SK-N-SH (cell line): ENCODE measurements at regions not wholly inside any gene's neighbourhood (a gene's known extent, or its start where the extent isn't known, plus 50 kb on each side); places are given as distances from the start of the nearest gene placed in this dataset.

ENCODE experiments used
- EP300 ChIP-seq, 2 experiments: IDR thresholded peaks; 2 replicates each; pipeline versions ENCODE4 v1.4.0 to v1.6.1; 2012; ENCODE audit warnings: borderline replicate concordance in 1 of 2, low read depth in 1 of 2, low read length in 1 of 2
- PBX3 ChIP-seq: IDR thresholded peaks from 2 replicates; pipeline ENCODE4; 2012
- POLR2AphosphoS5 ChIP-seq: IDR thresholded peaks from 2 replicates; pipeline ENCODE4 v1.6.1; 2012; ENCODE audit warnings: low read depth, low read length
- RAD21 ChIP-seq: IDR thresholded peaks from 2 replicates; pipeline ENCODE4 v1.6.1; 2012; ENCODE audit warnings: mild to moderate bottlenecking, low read length
- RCOR1 ChIP-seq: fragments of 150-350 bp; IDR thresholded peaks from 2 replicates; pipeline ENCODE4 v1.6.1; 2017; ENCODE audit warnings: antibody characterized with exemption, low read length
- RXRA ChIP-seq: IDR thresholded peaks from 2 replicates; pipeline ENCODE4 v1.4.0; 2012; ENCODE audit warnings: low read depth, mild to moderate bottlenecking, borderline replicate concordance
- SMC3 ChIP-seq: IDR thresholded peaks from 2 replicates; pipeline ENCODE4 v1.6.1; 2012; ENCODE audit warnings: low read depth, low read length, improper control_type of control experiment
- YY1 ChIP-seq: IDR thresholded peaks from 2 replicates; pipeline ENCODE4 v1.4.0; 2012; ENCODE audit warnings: low read depth, mild to moderate bottlenecking
- TF ChIP-seq, protein P1 (sequence below): fragments of 200-600 bp; sonication (generic); IDR thresholded peaks from 2 replicates; pipeline ENCODE4 v1.6.1; 2017; ENCODE audit warnings: antibody characterized with exemption, mild to moderate bottlenecking, moderate library complexity
- TF ChIP-seq, protein P2 (sequence below): IDR thresholded peaks from 2 replicates; pipeline ENCODE4 v1.4.0; 2012; ENCODE audit warnings: low read depth, borderline replicate concordance
- TF ChIP-seq, protein P3 (sequence below): IDR thresholded peaks from 2 replicates; pipeline ENCODE4 v1.4.0; 2012; ENCODE audit warnings: low read depth

DNA sequence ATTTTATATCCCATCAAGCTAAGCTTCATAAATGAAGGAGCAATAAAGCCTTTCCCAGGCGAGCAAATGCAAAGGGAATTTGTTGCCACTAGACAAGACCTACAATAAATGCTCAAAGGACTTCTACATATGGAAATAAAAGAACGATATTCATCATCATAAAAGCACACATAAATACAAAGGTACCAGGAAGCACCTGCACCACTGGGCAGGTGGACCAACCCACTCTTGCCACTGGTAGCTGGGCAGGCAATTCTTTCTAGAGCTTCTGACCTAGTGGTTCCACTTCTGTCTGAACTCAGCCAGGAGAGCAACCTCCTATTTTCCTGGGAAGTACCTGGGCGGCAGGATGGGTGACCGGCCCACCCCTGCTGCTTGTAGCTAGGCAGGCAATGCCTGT lies 237.2 kb upstream of the ITM2A start:
- TF ChIP-seq, protein P1, sequence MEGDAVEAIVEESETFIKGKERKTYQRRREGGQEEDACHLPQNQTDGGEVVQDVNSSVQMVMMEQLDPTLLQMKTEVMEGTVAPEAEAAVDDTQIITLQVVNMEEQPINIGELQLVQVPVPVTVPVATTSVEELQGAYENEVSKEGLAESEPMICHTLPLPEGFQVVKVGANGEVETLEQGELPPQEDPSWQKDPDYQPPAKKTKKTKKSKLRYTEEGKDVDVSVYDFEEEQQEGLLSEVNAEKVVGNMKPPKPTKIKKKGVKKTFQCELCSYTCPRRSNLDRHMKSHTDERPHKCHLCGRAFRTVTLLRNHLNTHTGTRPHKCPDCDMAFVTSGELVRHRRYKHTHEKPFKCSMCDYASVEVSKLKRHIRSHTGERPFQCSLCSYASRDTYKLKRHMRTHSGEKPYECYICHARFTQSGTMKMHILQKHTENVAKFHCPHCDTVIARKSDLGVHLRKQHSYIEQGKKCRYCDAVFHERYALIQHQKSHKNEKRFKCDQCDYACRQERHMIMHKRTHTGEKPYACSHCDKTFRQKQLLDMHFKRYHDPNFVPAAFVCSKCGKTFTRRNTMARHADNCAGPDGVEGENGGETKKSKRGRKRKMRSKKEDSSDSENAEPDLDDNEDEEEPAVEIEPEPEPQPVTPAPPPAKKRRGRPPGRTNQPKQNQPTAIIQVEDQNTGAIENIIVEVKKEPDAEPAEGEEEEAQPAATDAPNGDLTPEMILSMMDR: no peak
- TF ChIP-seq PBX3 (no peak), POLR2AphosphoS5 (no peak), RCOR1 (no peak), YY1 (no peak), RXRA (no peak), EP300 (IDR thresholded peaks at IDR 0.05; ENCODE audit: borderline replicate concordance in 1 of 2, low read depth in 1 of 2, low read length in 1 of 2) (no peak), RAD21 (no peak), SMC3 (no peak)
- TF ChIP-seq, protein P2, sequence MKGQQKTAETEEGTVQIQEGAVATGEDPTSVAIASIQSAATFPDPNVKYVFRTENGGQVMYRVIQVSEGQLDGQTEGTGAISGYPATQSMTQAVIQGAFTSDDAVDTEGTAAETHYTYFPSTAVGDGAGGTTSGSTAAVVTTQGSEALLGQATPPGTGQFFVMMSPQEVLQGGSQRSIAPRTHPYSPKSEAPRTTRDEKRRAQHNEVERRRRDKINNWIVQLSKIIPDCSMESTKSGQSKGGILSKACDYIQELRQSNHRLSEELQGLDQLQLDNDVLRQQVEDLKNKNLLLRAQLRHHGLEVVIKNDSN: no peak
- TF ChIP-seq, protein P3, sequence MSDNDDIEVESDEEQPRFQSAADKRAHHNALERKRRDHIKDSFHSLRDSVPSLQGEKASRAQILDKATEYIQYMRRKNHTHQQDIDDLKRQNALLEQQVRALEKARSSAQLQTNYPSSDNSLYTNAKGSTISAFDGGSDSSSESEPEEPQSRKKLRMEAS: no peak
